GM23338 (cell line): ENCODE measurements at regions not wholly inside any gene's neighbourhood (a gene's known extent, or its start where the extent isn't known, plus 50 kb on each side); places are given as distances from the start of the nearest gene placed in this dataset.

Experiments used
- CREB1 ChIP-seq: fragments of 250-450 bp; sonication (Bioruptor Pico); IDR thresholded peaks from 2 replicates; pipeline ENCODE4 v1.5.0; 2020; ENCODE audit warnings: low read depth, mild to moderate bottlenecking, moderate library complexity
- CTCF ChIP-seq, 2 experiments: fragments of 200-600 bp in 1 of 2; sonication (generic) in 1 of 2; conservative IDR thresholded peaks; 2 replicates each; pipeline versions ENCODE4 v1.5.1 to v1.6.1; 2016 to 2017; ENCODE audit warnings: antibody characterized with exemption in 2 of 2, low read depth in 2 of 2, mild to moderate bottlenecking in 2 of 2, moderate library complexity in 1 of 2
- ETS1 ChIP-seq: IDR thresholded peaks from 2 replicates; pipeline ENCODE4 v1.6.1; 2016; ENCODE audit warnings: antibody characterized with exemption
- EZH2 ChIP-seq: fragments of 200-600 bp; sonication (generic); IDR thresholded peaks from one replicate; pipeline ENCODE4 v1.8.0; 2017; ENCODE audit warnings: antibody characterized with exemption, mild to moderate bottlenecking, low read depth; ENCODE audit not compliant: unreplicated experiment
- EZH2phosphoT487 ChIP-seq: fragments of 200-600 bp; sonication (generic); IDR thresholded peaks from one replicate; pipeline ENCODE4 v1.8.1; 2018; ENCODE audit warnings: antibody characterized with exemption; ENCODE audit not compliant: unreplicated experiment
- NANOG ChIP-seq: IDR thresholded peaks from 2 replicates; pipeline ENCODE4 v1.6.1; 2016; ENCODE audit warnings: antibody characterized with exemption, borderline replicate concordance
- POLR2AphosphoS5 ChIP-seq: IDR thresholded peaks from 2 replicates; pipeline ENCODE4 v1.6.1; 2016; ENCODE audit warnings: antibody characterized with exemption, low read depth
- TF ChIP-seq, protein P1 (sequence below): IDR thresholded peaks from one replicate; pipeline ENCODE4 v1.6.1; 2018; ENCODE audit warnings: antibody characterized with exemption; ENCODE audit not compliant: unreplicated experiment

DNA sequence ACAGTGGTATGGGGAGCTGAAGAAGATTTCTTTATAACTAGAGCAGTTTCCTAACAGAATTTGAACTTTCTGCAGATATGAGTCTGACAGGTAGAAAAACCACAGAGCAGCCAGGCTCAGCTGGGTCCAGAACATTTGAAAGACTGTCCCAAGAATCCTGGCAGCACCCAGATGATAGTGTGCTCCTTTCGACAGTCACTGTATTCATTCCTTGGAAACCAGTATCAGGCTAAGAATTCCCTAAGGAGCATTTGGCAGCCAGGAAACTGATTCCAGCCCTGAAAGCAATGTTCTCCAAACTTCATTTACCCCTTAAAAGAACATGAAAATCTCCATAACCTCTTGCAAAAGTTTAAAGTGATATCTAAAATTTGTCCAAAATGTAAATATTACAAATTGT is 123.0 kb upstream of the MTAP start:
- TF ChIP-seq EZH2phosphoT487 = no peak
- TF ChIP-seq ETS1 = no peak
- TF ChIP-seq CTCF (conservative IDR thresholded peaks at IDR 0.05; ENCODE audit: low read depth in 2 of 2) = no peak
- TF ChIP-seq, protein P1, sequence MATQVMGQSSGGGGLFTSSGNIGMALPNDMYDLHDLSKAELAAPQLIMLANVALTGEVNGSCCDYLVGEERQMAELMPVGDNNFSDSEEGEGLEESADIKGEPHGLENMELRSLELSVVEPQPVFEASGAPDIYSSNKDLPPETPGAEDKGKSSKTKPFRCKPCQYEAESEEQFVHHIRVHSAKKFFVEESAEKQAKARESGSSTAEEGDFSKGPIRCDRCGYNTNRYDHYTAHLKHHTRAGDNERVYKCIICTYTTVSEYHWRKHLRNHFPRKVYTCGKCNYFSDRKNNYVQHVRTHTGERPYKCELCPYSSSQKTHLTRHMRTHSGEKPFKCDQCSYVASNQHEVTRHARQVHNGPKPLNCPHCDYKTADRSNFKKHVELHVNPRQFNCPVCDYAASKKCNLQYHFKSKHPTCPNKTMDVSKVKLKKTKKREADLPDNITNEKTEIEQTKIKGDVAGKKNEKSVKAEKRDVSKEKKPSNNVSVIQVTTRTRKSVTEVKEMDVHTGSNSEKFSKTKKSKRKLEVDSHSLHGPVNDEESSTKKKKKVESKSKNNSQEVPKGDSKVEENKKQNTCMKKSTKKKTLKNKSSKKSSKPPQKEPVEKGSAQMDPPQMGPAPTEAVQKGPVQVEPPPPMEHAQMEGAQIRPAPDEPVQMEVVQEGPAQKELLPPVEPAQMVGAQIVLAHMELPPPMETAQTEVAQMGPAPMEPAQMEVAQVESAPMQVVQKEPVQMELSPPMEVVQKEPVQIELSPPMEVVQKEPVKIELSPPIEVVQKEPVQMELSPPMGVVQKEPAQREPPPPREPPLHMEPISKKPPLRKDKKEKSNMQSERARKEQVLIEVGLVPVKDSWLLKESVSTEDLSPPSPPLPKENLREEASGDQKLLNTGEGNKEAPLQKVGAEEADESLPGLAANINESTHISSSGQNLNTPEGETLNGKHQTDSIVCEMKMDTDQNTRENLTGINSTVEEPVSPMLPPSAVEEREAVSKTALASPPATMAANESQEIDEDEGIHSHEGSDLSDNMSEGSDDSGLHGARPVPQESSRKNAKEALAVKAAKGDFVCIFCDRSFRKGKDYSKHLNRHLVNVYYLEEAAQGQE = no peak
- no peak for TF ChIP-seq EZH2
- TF ChIP-seq POLR2AphosphoS5 = no peak
- no peak for TF ChIP-seq NANOG
- TF ChIP-seq CREB1 (CRISPR knock-in tag) = no peak
